Renal pelvis (tissue), 1 donor: ENCODE measurements at regions not wholly inside any gene's neighbourhood (a gene's known extent, or its start where the extent isn't known, plus 50 kb on each side); places are given as distances from the start of the nearest gene placed in this dataset.

ENCODE experiments used
- DNase-seq: peaks from one replicate; pipeline ENCODE4 v3.0.0-alpha.2; 2013

DNA sequence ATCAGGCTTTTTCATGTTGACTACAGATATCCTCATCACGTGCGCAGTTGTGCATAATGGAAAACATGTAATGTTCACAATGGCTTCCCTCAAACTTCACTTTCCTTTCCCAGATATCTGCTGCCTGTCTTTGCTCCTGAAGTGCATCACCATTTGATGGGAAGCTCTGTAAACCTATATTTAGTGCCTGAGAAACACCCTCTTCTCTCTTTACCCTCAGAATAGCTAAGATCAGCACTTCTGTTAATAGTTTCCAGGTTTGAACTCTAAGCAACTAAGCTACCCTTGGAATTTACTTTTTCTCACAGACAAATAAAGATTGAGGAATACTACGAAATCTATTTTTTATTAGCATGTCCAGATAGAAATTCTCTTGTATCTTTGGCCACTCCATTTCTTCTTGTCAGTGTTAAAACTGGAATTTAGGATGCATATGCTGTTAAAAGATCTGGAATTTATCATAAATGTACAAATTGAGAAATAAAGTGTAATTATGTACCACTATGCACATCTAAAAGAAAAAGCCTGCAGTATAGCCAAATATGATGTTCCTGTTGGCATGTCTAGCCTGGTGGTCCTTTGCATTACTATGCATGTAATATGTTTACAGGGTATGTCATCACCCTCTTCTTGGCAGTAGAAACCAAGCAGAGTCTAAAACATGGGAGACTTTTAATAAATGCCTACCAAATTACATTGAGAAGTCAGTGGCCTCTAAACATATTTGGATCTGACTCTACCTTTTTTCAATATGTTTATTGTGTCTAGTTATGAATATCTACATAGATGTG, 278.7 kb downstream of the FIGN start:
- DNase-seq, result no peak

DNA sequence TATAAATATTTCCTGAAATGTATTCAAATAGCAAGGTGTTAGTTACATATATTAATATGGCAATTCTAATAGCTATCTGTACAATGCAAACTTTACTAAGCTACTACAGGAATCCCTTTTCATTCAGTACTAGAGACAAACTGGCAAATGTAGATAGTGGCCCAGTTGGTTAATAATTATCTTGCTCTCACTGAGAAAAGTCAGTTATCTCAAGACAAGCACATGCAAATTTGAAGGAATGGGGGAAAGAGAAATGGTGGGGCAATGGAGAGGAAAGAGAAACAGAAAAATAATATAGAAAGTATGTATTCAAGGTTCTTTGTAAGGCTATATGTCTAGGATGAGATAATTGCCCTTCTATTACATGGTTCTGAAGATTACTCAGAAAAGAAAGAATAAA, 280.0 kb downstream of the FIGN start:
- DNase-seq, result no peak

- DNase-seq, result no peak
These were observed 281.9 kb downstream of the FIGN start for GRCh38 chr2:163453920-163454319.

DNA sequence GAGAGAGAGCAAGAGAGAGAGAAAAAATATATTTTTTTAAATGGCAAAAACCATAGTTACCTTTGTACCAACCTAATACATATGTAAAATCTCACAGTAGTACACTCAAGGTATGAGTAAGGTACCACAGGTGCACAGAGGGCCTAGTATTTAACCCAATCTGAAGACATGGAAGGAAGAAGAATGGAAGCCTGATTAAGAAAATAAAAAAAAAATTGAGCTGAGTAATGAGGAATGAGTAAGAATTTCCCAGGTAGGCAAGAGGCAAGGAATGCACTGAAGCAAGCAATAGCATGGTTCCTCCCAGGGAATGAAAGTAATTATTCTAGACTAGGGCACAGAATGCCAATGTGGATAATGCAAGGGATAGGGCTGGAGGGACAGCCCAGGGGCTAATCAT, 294.2 kb downstream of the FIGN start:
- DNase-seq, result no peak

- DNase-seq, result no peak
These were observed 298.8 kb downstream of the FIGN start for GRCh38 chr2:163436963-163437362.

- DNase-seq, result no peak
These were observed 307.6 kb downstream of the FIGN start for GRCh38 chr2:163428187-163428586.

- no peak for DNase-seq
These were observed 315.2 kb downstream of the FIGN start for GRCh38 chr2:163420604-163421003.

- DNase-seq, result no peak
These were observed 316.6 kb downstream of the FIGN start for GRCh38 chr2:163419000-163419830.

DNA sequence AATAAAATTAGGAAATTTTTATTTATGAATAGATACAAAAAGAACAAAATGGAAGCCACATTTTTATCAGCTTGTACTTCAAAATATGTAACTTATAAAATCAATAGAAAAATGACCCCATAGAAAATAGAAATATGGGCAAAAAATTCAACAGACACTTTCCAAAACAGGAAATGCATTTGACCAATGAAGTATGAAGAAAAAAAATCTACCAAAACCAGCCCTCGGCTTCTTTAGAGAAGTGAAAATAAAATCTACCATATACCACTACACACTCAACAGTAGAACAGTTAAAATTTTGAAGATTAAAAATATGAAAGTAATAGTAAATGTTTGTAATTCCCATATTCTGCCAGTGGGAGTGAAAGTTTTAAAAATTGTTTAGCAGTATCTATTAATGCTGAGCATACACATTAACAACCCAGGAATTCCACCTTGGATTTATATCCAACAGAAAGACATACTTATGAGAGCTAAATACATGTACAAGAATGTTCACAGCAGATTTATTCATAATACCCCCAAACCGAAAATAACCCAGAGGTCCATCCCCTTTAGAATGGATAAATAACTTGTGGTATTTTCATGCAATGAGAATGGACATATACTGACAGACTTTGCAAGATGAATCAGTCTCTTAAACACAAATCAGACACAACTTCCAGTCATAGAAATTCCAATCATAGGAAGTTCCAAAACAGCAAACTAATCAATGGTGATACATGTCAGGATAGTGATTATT, 318.0 kb downstream of the FIGN start:
- DNase-seq, result no peak

DNA sequence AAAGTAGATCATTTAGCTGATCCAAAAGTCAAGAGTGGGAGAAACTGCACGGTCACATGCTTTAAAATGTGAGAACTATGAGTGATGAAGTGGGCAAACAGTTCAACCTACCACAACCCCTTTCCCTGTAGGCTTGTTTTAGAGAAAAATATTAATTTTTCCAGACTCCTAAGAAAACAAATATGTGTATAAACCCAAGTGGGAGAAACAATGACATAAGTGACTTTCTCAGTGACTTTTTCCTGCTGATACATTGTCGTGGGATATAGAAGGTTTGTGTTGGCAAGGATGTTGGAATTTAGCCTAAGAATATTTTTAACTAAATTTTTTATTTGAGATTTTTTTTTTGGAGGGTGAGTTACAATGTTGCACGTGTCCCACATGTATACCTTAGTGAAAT, 321.7 kb downstream of the FIGN start:
- no peak for DNase-seq

- no peak for DNase-seq
These were observed 328.5 kb downstream of the FIGN start for GRCh38 chr2:163407296-163407695.

DNA sequence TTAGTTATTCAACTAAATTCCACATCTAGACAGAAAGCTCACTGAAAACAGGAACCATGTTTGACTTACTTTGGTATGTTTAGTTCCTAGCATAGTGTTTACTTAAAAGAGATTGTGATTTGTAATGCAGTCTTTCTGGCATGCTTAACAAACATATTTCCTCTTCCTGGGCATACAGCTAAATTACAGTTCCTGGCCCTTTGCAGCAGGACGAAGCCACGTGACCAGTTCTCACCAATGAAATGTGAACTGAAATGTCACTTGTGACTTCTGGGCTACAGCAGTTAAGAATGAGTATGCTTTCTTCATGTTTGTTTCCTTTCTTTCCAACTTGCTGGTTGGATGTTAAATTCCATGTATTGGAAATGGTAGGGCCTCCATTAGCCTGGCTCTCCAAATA, 330.5 kb downstream of the FIGN start:
- DNase-seq, result no peak

DNA sequence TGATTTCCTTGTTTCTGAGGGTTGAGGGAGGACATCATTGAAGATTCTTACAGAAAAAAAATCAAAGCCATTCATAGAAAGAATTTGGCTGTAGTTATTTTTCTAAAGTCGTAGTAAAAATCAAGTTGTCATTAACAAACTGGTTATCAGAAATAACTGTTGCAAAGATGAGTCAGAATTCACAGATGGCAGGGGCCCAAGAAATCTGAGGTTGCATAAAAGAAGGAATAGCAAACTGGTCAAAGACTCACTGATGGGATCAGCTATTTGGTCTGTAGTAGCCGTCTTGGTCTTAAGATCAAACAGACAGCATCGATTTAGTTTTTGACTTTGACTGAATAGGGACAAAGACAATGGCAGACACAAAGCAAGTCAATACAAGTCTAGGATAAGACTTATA, 334.3 kb downstream of the FIGN start:
- DNase-seq, result no peak

DNA sequence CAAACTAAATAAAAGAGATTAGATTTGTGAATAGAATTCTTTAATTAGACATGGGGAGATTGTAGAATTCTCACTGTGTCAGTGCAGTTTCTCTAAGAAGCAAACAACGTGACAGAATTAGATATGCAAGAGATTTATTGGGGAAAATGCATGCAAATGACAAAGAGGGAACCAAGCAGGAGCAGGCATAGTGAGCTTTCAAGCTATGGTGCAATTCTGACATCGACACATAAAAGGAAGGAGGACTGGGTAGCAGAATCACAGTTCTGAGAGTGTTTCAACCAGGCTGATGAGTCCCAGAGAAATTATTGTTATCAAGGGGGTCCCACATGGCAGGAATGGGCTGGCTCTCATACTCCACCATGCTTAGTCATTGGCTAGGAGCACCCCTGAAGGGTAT, 338.4 kb downstream of the FIGN start:
- no peak for DNase-seq

DNA sequence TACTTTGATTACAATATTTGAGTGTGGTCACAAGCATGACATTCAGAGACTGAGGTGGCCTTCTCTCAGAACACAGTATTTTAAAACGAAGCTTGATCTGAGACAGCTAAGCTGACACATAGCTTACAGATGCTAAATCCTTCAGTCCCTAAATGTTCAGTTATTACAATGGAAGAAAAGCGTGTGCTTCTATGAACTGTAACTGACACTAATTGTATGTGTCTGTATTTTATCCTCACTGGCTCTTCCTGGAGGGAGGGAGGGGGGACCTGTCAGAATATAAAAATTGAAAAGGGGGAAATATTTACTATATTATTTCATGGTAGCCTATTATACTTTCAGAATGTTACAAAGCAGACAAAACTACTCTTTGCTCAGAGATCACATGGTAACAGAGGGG, 340.2 kb downstream of the FIGN start:
- no peak for DNase-seq

DNA sequence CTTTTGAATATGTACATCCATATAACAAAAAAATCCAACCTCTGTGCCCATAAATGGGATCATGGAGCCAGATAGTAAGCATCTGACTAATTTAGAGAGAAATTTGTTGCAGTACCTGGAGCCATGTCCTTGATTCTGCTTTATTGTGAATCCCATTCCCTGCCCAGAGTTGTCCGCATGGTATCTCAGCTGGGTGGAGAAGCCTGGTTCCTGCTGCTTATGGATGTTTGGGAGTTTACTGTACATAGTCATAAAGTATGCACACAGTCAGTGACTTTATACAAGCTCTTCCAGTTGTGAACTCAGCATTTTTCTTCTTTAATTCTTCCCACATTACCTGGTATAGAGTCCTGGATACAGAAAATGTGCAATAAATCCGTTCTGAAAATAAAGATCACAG, 346.0 kb downstream of the FIGN start:
- no peak for DNase-seq

- DNase-seq, result no peak
These were observed 360.3 kb downstream of the FIGN start for GRCh38 chr2:163375472-163375871.

- DNase-seq, result no peak
These were observed 360.7 kb downstream of the FIGN start for GRCh38 chr2:163375070-163375469.

DNA sequence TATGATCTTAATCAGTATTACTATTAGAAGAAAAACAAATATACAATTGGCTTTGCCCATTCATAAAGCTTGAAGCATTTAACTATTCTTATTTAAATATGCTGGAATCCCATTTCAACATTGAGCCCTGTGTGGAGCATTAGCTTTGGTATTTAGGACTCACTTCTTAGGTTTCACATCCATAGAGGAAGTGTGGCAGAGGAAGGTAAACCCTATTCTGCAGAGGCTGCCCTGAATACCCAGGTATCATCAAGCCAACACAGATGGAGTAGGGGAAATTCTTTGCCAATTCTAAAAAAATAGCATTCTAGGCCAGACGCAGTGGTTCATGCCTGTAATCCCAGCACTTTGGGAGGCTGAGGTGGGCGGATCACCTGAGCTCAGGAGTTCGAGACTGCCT, 361.5 kb downstream of the FIGN start:
- DNase-seq, result no peak

- DNase-seq, result no peak
These were observed 362.3 kb downstream of the FIGN start for GRCh38 chr2:163373496-163373895.

GRCh38 chr2:163370169-163370886, 365.5 kb downstream of the FIGN start:
- DNase-seq, result no peak

DNA sequence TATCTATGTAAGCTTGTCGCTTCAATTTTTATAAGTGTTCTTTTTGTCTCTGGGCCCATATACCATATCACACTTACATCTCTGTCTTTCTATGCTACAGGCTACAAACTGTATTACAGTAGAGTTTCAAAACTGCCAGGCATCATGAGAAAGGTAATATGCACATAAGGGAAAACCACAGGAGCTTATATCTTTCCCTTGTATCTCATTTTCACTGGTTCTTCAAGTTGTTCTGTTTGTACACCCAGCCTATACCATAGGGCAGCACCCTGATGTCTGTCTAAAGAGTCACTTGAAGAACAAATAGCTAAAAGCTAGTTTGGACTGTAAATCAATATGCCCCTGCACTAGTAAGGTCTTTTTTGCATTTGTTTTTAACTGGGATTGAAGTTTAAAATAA, 366.7 kb downstream of the FIGN start:
- no peak for DNase-seq
